H54 (cell line): ENCODE measurements at regions not wholly inside any gene's neighbourhood (a gene's known extent, or its start where the extent isn't known, plus 50 kb on each side); places are given as distances from the start of the nearest gene placed in this dataset.

Source experiments
- DNase-seq: peaks from one replicate; pipeline ENCODE4 v3.0.0; 2011; ENCODE audit warnings: low spot score, mixed read lengths; ENCODE audit not compliant: insufficient read length
- FAIRE-seq: peaks from 3 replicates; lab custom pipeline; 2011; peaks lifted over from hg19 to GRCh38; lab: Jason Lieb, UNC
- POLR2A ChIP-seq: IDR thresholded peaks from 2 replicates; pipeline ENCODE4 v1.6.1; 2011; ENCODE audit warnings: low read depth, mild to moderate bottlenecking, low read length

DNA sequence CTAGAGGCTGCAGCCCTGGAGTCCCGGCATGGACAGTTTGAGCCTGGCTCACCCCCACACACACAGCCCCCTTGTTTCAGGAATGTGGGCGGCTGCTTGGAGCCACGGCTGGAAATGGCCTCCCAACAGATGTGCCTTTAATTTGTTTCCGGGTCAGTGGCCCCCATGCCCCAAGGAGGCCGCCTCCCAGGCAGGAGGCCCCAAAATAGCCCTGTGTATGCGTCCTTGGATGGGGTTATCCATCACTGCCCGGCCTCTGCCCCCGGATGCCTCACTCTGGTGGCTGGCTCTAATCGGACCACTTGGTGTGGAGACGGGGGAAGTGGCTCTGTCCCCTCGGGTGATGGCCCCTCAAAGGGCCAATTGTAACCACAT is 151.9 kb upstream of the MYCN start:
- DNase-seq (no peak), FAIRE-seq (no peak)
- TF ChIP-seq POLR2A: no peak

GRCh38 chr2:15788830-15789229 is 151.5 kb upstream of the MYCN start:
- no peak for TF ChIP-seq POLR2A
- FAIRE-seq (no peak), DNase-seq (no peak)

DNA sequence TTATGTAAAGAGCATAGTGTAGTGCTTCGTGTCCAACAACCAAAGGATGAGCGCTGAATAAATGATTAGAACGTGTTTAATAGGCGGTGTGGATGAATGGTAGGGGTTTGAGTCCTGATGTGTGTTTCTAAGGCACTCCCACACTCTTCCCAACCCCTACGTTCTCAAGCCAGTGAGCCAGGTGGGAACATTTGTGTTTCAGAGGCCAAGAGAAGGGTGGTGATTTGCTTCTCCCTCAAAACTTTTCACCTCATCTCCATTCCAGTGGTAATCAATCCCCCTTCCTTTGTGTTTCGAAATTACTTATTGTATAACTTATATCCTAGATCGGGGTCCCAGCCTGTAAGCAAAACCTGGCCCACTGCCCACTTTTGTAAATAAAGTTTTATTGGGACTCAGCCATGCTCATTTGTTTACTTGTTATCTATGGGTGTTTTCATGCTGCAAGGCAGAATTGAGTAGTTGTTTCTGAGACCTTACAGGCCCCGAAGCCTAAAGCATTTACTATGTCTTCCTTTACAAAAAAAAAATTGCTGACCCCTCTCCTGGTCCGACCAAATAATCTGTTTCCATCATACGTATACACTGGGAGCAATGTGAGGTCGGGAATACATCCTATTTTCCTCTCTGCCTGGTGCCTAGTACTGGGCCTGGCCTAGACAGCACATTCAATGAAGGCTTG is 150.8 kb upstream of the MYCN start:
- FAIRE-seq: no peak
- DNase-seq: no peak
- TF ChIP-seq POLR2A: no peak

- FAIRE-seq (no peak), DNase-seq (no peak)
These were observed 150.0 kb upstream of the MYCN start for GRCh38 chr2:15790326-15790725.

DNA sequence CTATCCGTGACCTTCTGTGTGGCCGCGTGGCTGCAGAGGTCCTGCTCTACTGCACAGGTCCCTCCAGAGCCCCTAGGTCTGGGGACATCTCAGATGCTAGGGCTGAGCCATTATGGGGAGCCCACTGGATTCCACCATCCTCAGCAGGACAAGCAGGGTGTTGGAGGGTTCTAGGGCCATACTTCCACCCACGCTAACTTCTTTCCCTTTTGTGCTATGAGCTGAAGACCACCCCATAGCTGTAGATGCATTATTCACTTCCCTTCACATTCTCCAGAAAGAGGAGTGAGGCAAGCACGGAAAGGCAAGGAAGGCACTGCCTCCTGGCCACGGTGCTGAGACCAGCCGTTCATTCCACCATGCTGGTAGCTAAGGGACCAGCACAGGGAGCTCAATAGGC is 149.5 kb upstream of the MYCN start:
- DNase-seq (no peak), FAIRE-seq (no peak)
- no peak for TF ChIP-seq POLR2A

More at GRCh38 chr2:15790326-15790725, 150.0 kb upstream of the MYCN start:
- TF ChIP-seq POLR2A: no peak

- FAIRE-seq: no peak
- DNase-seq: no peak
- no peak for TF ChIP-seq POLR2A
These were observed 149.1 kb upstream of the MYCN start for GRCh38 chr2:15791294-15791693.

DNA sequence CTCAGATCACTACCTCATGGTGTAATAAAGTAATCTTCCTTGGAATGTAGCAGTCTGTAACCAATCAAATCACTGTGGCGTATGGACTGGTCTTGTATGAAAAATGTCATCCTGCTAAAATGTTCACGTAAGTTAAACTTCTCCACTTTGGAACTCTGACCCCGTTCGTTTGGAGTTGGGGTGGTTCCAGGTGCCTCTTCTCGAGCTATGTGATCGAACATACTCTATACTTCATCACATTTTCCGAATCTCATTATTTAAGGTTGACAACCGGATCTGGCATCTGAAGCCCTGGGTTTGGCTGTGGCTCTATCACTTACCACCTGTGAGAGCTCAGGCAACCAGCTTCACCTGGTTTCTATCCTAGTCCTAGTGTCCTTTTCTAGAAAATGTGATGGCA is 148.0 kb upstream of the MYCN start:
- no peak for TF ChIP-seq POLR2A
- DNase-seq (no peak), FAIRE-seq (no peak)

DNA sequence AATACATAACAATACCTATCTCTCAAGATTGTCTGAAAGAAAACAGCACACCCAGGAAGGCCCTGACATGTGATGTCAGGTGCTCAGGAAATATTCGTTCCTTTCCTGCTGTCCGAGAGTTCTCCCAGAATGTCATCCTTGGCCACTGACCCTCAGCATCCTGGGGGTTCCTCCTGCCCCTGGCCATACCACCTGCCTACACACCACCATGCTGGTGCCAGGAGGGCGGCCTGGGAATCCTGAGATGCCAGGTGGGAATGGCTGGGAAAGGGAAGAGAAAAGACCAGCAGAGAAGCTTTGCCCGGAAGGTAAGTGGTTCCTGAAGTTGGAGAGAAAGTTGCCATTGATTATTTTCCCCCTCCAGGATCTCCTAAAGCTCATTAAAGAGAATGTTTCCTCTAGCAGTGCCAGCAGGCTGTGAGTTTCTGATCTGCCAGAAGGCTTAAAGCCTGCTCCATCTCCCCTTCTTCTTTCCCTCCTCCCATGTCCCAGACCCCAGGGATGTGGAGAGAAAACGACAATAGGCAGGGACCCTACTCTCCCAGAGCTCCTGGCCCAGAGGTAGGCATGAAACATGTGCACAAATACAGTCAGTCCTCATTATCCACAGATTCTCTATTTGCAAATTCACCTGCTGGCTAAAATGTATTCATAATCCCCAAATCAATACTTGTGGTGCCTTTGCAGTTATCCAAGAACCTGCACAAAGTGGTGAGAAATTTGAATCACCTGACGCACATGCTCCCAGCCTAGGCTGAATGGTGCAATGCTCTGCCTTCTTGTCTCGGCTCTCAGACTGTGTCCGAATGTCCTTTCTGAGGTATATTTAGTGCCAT is 147.1 kb upstream of the MYCN start:
- no peak for FAIRE-seq
- no peak for TF ChIP-seq POLR2A
- no peak for DNase-seq

GRCh38 chr2:15793978-15794377 is 146.4 kb upstream of the MYCN start:
- FAIRE-seq (no peak), DNase-seq (no peak)
- no peak for TF ChIP-seq POLR2A

DNA sequence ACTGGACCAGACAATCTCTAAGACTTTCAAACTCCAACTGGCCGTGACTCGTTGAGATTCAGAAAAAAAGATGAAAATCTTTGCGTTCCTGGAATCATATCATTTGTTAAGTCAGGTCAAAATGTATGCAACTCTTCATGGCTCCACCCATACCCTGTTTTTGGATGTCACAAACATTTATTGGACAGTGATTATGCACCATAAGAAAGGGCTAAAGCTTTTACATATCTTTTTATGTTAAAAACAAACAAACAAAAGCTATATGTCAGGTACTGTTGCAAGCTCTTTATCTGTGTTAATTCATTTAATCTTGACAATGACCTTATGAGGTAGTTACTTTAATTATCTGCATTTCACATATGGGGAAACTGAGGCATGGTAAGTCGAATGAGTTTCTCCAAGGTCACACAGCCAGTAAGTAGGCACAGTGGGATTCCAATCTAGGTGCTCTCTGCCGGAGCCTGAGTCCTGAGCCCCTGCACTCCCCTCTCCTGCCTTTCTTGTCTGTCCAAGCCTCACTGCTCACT is 145.7 kb upstream of the MYCN start:
- DNase-seq: no peak
- no peak for TF ChIP-seq POLR2A
- FAIRE-seq: no peak

DNA sequence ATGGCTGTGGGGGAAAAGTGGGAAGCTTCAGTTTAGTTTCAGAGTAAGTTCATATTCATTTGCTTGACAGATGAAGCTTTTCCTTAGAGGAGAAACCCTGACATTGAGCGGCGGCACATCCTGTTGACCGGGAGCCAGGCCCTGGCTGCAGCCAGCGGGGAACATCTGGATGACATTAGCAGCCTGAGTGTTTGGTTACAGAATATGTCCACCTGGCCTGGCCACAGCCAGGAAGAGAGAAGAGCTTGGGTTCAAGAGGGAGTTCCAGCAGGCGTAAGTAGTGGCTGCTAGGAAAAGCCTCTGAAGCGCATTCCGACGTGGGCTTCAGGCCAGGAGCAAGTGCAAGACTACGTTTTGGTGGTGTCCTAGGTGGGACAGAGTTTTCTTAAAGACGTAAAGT is 144.9 kb upstream of the MYCN start:
- FAIRE-seq (no peak), DNase-seq (no peak)
- TF ChIP-seq POLR2A: no peak

- no peak for TF ChIP-seq POLR2A
- no peak for DNase-seq
- no peak for FAIRE-seq
These were observed 144.0 kb upstream of the MYCN start for GRCh38 chr2:15796167-15796942.

GRCh38 chr2:15797231-15797938 is 143.0 kb upstream of the MYCN start:
- TF ChIP-seq POLR2A: no peak
- DNase-seq (no peak), FAIRE-seq (no peak)

DNA sequence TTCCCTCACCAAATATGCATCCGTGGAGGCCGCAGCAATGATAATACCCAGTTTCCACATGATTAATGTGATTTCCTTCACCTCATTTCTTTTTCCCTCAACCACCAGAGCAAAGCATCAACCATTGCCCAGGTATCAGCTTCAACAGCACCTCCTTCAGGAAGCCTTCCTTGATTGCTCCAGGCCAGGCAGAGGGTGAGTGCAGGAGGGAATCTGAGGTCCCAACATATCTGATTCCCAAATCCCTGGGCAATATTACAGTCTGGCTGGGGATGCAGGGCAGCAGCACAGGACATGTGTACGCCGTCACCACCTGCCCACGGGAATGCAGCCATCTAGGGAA is 142.4 kb upstream of the MYCN start:
- FAIRE-seq (no peak), DNase-seq (no peak)
- TF ChIP-seq POLR2A: no peak
